ENCODE measurements at regions not wholly inside any gene's neighbourhood (a gene's known extent, or its start where the extent isn't known, plus 50 kb on each side); places are given as distances from the start of the nearest gene placed in this dataset.

GRCh38 chr14:82070753-82071152 is 537.1 kb upstream of the SEL1L start:
- no peak for TF ChIP-seq POLR2A (IDR thresholded peaks at IDR 0.05; ENCODE audit: low read depth, low read length)
- no peak for TF ChIP-seq TAF1 (IDR thresholded peaks at IDR 0.05; ENCODE audit: low read depth, low read length)
- TF ChIP-seq POLR2AphosphoS5 (IDR thresholded peaks at IDR 0.05; ENCODE audit: low read depth, low read length): no peak

Data from GM12891 (cell line).